Prostate gland (tissue), 2 donors: ENCODE measurements at regions not wholly inside any gene's neighbourhood (a gene's known extent, or its start where the extent isn't known, plus 50 kb on each side); places are given as distances from the start of the nearest gene placed in this dataset.

Experiments used
- POLR2A ChIP-seq: fragments of 450-650 bp; IDR thresholded peaks from one replicate; pipeline ENCODE4 v1.6.1; 2016; ENCODE audit warnings: antibody characterized with exemption, mild to moderate bottlenecking
- TF ChIP-seq, protein P1 (sequence below), 4 experiments: fragments of 200-600 bp in 2 of 4; fragments of 450-650 bp in 2 of 4; sonication (generic) in 2 of 4; IDR thresholded peaks; 1 replicate in 3 of 4; 2 replicates in 1 of 4; pipeline ENCODE4 v1.5.1; 2016 to 2019; ENCODE audit warnings: antibody characterized with exemption in 4 of 4, mild to moderate bottlenecking in 2 of 4, moderate library complexity in 2 of 4

DNA sequence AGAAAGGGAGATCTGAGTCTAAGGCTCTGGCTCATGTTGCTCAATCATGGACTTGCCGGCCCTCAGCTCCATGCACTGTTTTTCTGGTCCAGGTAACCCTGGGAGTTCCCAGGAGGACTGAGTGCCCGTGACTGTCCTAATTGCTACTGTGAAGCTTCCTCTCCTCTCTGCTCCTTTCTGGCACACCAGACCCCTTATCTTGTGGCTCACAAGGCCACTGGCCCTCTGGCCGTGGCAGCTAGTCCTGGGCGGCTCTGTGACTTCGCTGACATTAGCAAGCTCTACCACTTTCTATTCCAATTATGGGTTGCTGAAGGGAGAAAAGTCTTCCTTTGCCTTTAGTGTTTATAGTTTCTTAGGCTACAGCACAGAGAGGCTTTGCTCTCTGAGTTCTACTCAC is 380.2 kb downstream of the RWDD3 start:
- TF ChIP-seq, protein P1, sequence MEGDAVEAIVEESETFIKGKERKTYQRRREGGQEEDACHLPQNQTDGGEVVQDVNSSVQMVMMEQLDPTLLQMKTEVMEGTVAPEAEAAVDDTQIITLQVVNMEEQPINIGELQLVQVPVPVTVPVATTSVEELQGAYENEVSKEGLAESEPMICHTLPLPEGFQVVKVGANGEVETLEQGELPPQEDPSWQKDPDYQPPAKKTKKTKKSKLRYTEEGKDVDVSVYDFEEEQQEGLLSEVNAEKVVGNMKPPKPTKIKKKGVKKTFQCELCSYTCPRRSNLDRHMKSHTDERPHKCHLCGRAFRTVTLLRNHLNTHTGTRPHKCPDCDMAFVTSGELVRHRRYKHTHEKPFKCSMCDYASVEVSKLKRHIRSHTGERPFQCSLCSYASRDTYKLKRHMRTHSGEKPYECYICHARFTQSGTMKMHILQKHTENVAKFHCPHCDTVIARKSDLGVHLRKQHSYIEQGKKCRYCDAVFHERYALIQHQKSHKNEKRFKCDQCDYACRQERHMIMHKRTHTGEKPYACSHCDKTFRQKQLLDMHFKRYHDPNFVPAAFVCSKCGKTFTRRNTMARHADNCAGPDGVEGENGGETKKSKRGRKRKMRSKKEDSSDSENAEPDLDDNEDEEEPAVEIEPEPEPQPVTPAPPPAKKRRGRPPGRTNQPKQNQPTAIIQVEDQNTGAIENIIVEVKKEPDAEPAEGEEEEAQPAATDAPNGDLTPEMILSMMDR (IDR thresholded peaks at IDR 0.05) = no peak
- TF ChIP-seq POLR2A = no peak
